ENCODE measurements at regions not wholly inside any gene's neighbourhood (a gene's known extent, or its start where the extent isn't known, plus 50 kb on each side); places are given as distances from the start of the nearest gene placed in this dataset.

- DNase-seq = peak; percentile 69
Measured at GRCh38 chr12:124686370-124687173, 119.2 kb upstream of the NCOR2 start.

GRCh38 chr12:124685689-124686369 lies 118.4 kb upstream of the NCOR2 start:
- DNase-seq = peak; percentile 93

GRCh38 chr12:124684971-124685688 lies 117.7 kb upstream of the NCOR2 start:
- peak; percentile 81 for DNase-seq

GRCh38 chr12:124684496-124684895 lies 117.1 kb upstream of the NCOR2 start:
- no peak for DNase-seq

GRCh38 chr12:124683152-124684124 lies 116.0 kb upstream of the NCOR2 start:
- peak; percentile 96 for DNase-seq

- peak; percentile 61 for DNase-seq
Measured at GRCh38 chr12:124682425-124683151, 115.2 kb upstream of the NCOR2 start.

GRCh38 chr12:124681779-124682391 lies 114.5 kb upstream of the NCOR2 start:
- DNase-seq = peak; percentile 90

GRCh38 chr12:124680863-124681778 lies 113.7 kb upstream of the NCOR2 start:
- peak; percentile 100 for DNase-seq

GRCh38 chr12:124679533-124680371 lies 112.3 kb upstream of the NCOR2 start:
- DNase-seq = peak; percentile 83

- no peak for DNase-seq
Measured at GRCh38 chr12:124679047-124679446, 111.6 kb upstream of the NCOR2 start.

GRCh38 chr12:124678421-124678893 lies 111.0 kb upstream of the NCOR2 start:
- peak; percentile 73 for DNase-seq

- DNase-seq = no peak
Measured at GRCh38 chr12:124677552-124678356, 110.3 kb upstream of the NCOR2 start.

- peak; percentile 64 for DNase-seq
Measured at GRCh38 chr12:124676714-124677462, 109.5 kb upstream of the NCOR2 start.

- DNase-seq = peak; percentile 69
Measured at GRCh38 chr12:124675881-124676713, 108.7 kb upstream of the NCOR2 start.

GRCh38 chr12:124674937-124675336 lies 107.5 kb upstream of the NCOR2 start:
- DNase-seq = no peak
